Activated CD4-positive, alpha-beta T cell treated with anti-CD3 and anti-CD28 coated beads, Interleukin-2, amount 50 U/mL, for 48 hours (primary cell): ENCODE measurements at regions not wholly inside any gene's neighbourhood (a gene's known extent, or its start where the extent isn't known, plus 50 kb on each side); places are given as distances from the start of the nearest gene placed in this dataset.

Experiments
- DNase-seq, 2 experiments: peaks; one replicate each; pipeline ENCODE4 v3.0.0-alpha.2; 2020

DNA sequence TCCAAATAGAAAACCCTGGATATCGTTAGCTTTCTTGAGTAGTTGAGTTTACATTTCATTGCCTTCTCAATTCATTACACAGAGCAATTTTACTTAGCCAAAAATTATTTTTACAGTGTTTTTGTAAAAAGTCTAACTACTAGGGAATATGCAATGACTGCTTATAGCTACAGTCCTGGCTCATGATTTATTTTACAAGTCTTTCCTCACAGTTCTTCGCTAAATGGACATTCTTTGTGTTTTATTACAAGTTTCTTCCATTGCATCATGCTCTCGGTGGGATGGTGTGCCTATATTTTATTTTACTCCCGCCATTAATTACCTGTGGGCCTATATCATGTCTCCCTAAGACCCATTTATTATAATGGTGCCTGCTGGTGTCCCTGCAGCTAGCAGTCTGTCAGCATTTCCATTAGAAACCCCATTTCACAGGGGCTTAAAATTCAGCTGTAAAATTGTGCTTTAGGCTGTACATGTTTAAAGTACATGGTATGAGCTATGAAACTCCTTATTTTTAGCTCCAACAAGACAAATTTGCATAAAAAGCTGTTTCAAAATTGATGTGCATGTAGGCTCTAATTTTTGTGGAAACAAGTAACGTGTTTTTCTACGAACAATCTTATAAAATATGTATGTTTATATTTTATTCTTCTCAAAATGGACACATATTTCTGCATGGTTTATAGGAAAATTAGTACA is 227.4 kb downstream of the SLC7A11 start:
- no peak for DNase-seq

DNA sequence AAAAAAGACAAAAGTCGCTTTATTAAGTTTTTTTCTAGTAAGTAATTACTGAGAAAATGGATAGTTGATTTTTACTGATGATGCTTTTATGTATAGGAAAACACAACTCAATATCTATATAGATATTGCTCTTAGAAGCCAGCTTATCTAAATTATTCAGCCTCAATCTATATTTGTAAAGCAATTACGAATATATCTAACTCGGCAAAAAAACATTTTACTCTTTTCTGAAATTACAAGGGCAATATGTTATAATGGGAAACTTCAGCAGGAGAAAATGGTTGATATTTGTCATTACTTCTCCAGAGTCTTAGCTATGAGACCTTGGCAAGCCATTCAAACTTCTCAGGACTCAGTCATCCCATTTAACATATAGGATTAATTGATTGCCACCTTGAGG is 228.5 kb downstream of the SLC7A11 start:
- no peak for DNase-seq

GRCh38 chr4:138010639-138011038 is 231.5 kb downstream of the SLC7A11 start:
- no peak for DNase-seq

DNA sequence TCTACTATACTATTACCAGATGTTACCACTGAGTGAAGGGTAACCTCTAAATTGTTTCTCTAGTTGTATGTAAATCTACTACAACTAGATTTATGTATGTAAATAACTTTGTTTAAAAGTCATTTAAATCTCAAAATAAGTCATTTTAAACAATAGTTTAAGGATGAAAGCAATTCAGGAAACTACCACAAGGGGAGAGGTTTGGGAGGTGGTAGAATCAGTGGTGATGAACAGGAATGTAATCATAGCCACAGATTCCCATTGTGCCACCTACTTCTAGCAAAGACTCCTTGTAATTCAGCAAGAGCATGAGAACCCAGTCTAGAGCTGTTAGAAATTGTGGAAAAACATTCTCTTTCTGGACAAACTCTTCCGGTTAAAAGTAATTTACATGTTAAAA is 234.6 kb downstream of the SLC7A11 start:
- no peak for DNase-seq

DNA sequence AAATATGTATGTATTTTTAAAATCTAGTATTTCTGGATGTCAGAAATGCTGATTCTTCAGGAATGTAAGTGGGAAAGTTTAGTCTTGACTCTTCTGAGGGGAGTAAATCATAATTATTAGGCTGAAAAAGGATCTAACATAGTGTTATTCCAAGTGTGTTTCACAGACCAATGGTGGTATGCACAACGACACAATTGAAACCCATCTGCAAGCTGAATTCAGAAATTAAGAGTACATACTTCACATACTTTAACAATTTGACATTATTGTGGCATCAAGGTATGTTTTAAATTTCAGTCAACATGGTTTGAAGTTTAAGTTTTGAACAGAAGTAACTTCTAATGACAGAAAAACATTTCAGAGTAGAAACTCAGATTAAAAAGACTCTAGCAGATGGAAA is 236.7 kb downstream of the SLC7A11 start:
- no peak for DNase-seq

DNA sequence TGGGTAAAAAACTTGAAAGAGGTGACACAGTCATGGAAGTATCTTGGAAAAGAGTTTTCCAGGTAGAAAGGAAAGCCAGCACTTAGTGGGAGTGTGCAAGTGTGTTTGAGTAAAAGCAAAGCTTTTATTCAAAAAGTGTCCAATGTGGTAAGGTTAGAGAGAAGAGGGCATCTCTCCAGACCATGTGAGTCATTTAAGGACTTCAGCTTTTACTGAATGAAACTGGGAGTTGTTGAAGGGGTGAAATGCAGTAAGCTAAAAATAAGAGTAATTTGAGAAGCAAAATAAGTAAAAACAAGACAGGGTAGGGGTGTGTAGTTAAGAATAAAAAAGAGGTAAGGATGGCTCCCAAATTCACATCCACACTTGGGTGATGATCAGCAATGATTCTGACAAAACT is 238.9 kb downstream of the SLC7A11 start:
- no peak for DNase-seq

- DNase-seq = no peak
Measured at GRCh38 chr4:137998666-137999429, 243.3 kb downstream of the SLC7A11 start.

- no peak for DNase-seq
Measured at GRCh38 chr4:137997496-137997895, 244.7 kb downstream of the SLC7A11 start.

DNA sequence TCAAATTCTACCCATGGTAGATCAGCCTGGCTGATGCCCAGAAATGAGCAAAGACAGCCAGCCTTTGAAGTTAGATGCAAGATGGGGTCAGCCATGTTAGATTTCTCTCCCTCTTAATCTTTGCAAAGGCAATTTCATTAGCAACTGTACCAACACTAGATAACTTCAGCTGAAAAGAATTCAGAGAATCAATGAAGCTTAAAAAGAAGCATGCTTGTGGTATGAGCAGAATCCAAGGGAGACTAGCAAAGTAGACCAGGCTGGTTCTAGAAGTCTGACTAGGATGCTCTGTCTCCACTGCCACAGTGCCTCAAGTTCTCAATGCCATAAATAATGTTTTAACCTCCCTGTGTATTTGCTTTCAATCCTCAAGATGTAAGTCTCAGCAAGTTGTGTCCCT is 247.3 kb downstream of the SLC7A11 start:
- no peak for DNase-seq

DNA sequence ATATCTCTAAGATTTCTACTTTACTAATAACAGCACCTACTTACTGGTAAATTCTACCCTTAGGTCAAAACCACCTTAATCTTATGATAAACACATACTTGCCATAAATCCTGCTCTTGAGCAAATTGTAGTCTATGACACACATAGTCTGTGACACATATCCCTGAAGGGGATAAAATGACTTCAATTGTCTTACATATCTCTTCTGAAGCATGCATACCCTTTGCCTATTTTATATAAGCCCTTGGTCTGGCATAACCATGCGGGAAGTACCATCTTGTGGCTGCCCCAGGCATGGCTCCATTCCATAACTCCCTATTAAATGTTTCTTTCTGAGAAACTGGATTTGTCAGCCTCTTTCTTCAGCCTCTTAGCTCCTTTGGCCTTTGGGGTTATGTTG is 248.9 kb downstream of the SLC7A11 start:
- DNase-seq = no peak

- no peak for DNase-seq
Measured at GRCh38 chr4:137981277-137981676, 260.9 kb downstream of the SLC7A11 start.

DNA sequence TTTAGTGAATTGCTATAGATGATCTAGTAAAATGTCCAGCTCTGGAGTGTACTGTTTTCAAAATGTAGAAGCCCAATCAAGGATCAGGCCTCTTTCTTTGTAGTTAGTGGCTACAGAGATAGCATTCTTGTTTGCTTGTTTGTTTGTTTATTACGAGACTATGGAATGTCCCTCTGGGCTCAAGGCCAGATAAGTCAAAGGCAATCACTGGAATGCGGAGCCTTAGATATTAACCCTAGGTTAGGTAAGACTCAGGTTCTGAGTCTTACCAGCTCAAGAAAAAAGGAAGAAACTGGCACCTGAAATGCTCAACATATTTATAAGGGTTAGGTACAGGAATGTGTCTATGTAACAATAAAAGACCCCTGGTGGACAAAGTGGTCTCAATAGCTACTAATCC is 261.5 kb downstream of the SLC7A11 start:
- no peak for DNase-seq

GRCh38 chr4:137979938-137980337 is 262.2 kb downstream of the SLC7A11 start:
- DNase-seq = no peak

DNA sequence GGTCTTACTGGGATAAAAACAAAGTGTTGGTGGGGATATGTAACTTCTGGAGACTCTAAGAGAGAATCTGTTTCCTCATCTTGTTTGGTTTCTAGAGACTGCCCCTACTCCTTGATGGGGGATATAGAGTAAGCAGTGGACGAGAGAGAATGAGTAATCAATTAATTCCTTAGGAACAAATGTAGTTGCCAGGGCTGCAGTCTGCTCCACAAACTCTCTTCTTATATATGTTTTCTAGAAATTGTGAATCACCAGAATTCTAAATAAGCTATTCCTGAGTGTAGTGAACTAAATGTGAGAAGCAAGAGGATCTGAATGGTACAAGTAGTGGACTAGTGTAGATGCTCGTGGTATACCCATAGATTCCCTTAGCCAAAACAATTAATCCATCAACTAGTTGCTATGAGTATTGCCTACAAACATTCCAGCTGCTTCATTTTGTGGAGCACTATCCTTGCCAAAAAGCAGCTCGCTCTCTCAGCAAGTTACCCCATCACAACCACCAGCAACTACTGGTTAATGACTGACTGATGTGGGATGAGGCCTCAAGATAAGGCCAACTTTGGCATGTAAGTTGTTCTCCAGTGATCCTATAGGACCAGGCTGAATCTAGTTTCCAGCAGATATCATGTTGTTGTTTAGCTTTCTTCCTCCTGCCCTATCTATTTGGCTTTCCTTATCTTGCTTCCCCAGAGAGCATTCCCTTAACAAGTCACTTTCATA is 273.0 kb downstream of the SLC7A11 start:
- DNase-seq = no peak

DNA sequence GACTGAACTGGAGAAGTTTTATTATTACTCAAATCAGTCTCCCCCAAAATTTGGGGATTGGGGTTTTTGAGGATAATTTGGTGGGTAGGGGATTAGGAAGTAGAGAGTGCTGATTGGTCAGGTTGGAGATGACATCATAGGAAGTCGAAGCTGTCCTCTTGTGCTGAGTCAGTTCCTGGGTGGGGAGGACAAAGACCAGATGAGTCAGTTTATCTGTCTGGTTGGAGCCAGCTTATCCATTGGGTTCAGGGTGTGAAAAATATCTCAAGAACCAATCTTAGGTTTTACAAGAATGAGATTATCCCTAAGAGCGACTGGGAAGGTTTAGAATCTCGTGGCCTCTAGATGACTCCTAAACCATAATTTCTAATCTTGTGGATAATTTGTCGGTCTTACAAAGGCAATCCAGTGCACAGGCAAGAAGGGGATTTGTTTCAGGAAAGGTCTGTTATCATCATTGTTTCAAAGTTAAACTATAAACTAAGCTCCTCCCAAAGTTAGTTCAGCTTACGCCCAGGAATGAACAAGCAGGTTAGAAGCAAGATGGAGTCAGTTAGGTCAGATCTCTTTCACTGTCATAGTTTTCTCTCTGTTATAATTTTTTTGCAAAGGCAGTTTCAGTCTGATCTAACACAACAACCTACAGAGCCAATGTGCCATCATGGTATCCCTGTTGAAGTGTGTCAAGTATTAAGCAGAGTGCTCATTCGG is 274.5 kb downstream of the SLC7A11 start:
- no peak for DNase-seq

DNA sequence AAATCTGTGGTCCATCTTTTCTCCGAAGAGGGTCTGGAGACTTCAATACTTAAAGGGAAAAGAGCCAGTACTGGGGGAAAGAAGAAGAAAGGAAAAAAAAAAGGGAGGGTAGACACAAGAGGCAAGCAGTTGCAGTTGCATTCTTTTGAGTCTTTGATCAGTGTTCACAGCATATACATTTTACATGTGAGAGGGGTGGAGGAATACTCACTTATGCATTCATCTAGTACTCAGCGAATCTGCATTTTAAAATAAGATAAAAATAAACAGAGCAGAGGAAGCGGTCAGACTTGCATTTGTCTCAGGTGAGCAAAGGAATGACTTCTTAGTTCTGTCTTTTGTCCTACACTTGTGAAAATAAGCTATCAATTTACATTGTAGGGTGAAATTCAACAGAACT is 275.6 kb downstream of the SLC7A11 start:
- no peak for DNase-seq

GRCh38 chr4:137961051-137961438 is 281.1 kb downstream of the SLC7A11 start:
- no peak for DNase-seq

DNA sequence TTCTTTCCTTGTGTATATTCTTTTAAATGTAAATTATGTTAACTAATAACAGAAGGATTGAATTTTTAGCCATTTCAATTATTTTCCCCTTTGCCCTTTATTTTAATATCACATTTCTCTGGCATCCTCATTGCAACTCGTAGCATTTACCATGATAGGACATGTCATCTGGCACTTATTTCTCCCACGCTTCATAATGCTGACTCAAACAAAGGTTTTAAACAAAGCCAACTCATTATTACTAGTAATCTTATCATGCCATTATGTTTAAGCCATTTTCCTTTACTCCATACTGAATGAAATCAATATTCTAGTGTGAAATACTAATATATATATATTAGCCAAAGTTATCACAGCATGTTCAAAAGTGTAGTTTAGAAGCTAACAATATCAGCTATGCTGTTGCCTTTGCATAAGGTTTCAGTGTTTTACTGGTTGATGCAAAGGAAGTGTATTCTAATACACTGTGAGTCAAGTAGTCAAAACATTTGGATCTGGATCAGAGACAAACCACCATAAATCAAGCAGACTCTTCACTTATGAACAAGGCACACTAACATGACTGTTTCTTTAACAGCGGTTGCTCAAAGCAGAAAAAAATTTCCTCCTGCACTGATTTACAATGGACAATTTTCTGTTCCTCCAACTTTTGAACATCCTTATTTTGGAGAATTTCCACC is 281.6 kb downstream of the SLC7A11 start:
- DNase-seq = no peak

DNA sequence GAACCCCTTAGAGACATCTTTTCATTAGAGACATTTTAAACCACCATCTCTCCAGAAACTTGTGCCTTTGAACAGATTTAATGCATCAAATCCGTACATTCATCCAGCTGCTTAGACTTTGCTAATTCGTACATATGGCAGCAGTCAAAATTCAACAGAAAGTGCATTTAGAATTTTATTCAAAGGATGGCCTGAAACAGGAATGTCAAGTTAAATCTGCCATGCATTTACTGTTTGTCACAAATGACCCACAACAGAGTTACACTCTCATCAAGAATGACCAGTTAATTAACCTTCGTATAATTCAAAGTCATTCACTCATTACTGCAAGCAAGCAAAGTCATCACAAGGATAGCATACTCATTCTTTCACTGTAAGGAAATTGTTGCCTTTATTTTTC is 284.3 kb downstream of the SLC7A11 start:
- no peak for DNase-seq

GRCh38 chr4:137956256-137956655 is 285.9 kb downstream of the SLC7A11 start:
- no peak for DNase-seq

DNA sequence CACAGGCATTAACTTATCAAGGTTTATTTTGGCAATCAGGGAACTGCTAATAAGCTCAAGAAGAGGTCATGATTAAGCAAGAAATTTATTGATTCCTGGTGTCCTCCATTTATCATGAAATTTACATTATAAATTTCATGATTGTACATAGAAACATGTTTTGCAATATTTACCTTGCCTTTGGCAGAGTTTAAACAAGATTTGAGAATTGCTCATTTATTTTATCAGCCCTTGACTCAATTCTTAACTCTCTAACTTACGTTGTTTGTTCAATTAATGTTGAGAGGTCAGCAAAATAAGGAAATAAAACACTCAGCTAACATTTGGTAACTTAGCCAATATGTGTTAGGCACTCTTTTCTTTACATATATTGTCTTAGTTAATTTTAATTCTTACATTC is 286.6 kb downstream of the SLC7A11 start:
- no peak for DNase-seq

GRCh38 chr4:137952116-137952515 is 290.0 kb downstream of the SLC7A11 start:
- DNase-seq = no peak

GRCh38 chr4:137950286-137950685 is 291.9 kb downstream of the SLC7A11 start:
- no peak for DNase-seq
